ENCODE measurements at regions not wholly inside any gene's neighbourhood (a gene's known extent, or its start where the extent isn't known, plus 50 kb on each side); places are given as distances from the start of the nearest gene placed in this dataset.

- no peak for DNase-seq (ENCODE audit: low read depth)
- TF ChIP-seq CTCF (conservative IDR thresholded peaks at IDR 0.05; ENCODE audit: low read depth, low read length): no peak
- no peak overlapping the region for H3K4me3 ChIP-seq (ENCODE audit: low read depth, low read length)
Observed at GRCh38 chr10:65556006-65556405, 1369.8 kb upstream of the LRRTM3 start.

- no peak overlapping the region for H3K4me3 ChIP-seq (ENCODE audit: low read depth, low read length)
- TF ChIP-seq CTCF (conservative IDR thresholded peaks at IDR 0.05; ENCODE audit: low read depth, low read length): no peak
- DNase-seq (ENCODE audit: low read depth): no peak
Observed at GRCh38 chr10:65559369-65559768, 1366.5 kb upstream of the LRRTM3 start.

- H3K4me3 ChIP-seq (ENCODE audit: low read depth, low read length): no peak overlapping the region
- no peak for TF ChIP-seq CTCF (conservative IDR thresholded peaks at IDR 0.05; ENCODE audit: low read depth, low read length)
- no peak for DNase-seq (ENCODE audit: low read depth)
Observed at GRCh38 chr10:65565246-65565645, 1360.6 kb upstream of the LRRTM3 start.

GRCh38 chr10:65566906-65567305, 1358.9 kb upstream of the LRRTM3 start:
- TF ChIP-seq CTCF (conservative IDR thresholded peaks at IDR 0.05; ENCODE audit: low read depth, low read length): no peak
- no peak for DNase-seq (ENCODE audit: low read depth)
- no peak overlapping the region for H3K4me3 ChIP-seq (ENCODE audit: low read depth, low read length)

- H3K4me3 ChIP-seq (ENCODE audit: low read depth, low read length): peak overlapping the region; percentile 72
- peak; percentile 59 for DNase-seq (ENCODE audit: low read depth)
- TF ChIP-seq CTCF (conservative IDR thresholded peaks at IDR 0.05; ENCODE audit: low read depth, low read length): peak; percentile 39
Observed at GRCh38 chr10:65570143-65571010, 1355.5 kb upstream of the LRRTM3 start.

GRCh38 chr10:65571011-65571570, 1354.7 kb upstream of the LRRTM3 start:
- peak overlapping the region; percentile 72 for H3K4me3 ChIP-seq (ENCODE audit: low read depth, low read length)

More at GRCh38 chr10:65571011-65571570, 1354.7 kb upstream of the LRRTM3 start:
- DNase-seq (ENCODE audit: low read depth): peak; percentile 11
- no peak for TF ChIP-seq CTCF (conservative IDR thresholded peaks at IDR 0.05; ENCODE audit: low read depth, low read length)

Data from choroid plexus epithelial cell (primary cell).